Endometrial microvascular endothelial cells (primary cell): ENCODE measurements at regions not wholly inside any gene's neighbourhood (a gene's known extent, or its start where the extent isn't known, plus 50 kb on each side); places are given as distances from the start of the nearest gene placed in this dataset.
"Not testable (repeated sequence)": the region's sequence is repeated elsewhere in the genome, so short reads cannot be mapped to it uniquely, and the experiment has no call there.

Experiments used
- in situ Hi-C: cut with HindIII; loops from 2 replicates; pipeline ENCODE4 v1.10.0; 2017; ENCODE audit warnings: low sequenced_read_pairs, low pct_unique_long_range_greater_than_20kb; ENCODE audit errors: inconsistent ontology term

DNA sequence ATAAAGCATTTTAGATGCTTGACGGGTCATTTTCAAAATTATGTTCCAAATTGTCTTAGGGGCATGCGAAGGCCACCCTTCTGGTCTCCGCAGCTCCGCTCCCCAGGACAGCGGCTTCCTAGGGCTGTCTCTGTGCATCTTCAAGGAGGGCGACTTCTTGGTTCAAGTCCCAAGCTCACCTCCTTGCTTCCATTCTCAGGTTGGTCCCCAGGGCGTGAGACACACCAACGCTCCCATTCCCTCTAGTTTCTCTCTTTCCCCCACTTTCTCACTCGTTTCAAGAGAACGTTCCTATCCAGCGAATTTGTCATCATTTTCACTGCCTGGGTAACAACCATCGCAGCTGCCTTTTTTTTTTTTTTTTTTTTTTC, 109.4 kb upstream of the CCND2 start:
- in situ Hi-C loops, result no loop called here

- in situ Hi-C loops, result no loop called here
Measured at GRCh38 chr12:4161718-4162117, 111.8 kb upstream of the CCND2 start.

GRCh38 chr12:4160314-4161040, 113.1 kb upstream of the CCND2 start:
- in situ Hi-C loops, result no loop called here

GRCh38 chr12:4159851-4160250, 113.7 kb upstream of the CCND2 start:
- in situ Hi-C loops, result no loop called here

GRCh38 chr12:4158306-4158705, 115.3 kb upstream of the CCND2 start:
- in situ Hi-C loops, result no loop called here

- in situ Hi-C loops, result no loop called here
Measured at GRCh38 chr12:4157122-4157521, 116.4 kb upstream of the CCND2 start.

- in situ Hi-C loops, result no loop called here
Measured at GRCh38 chr12:4156317-4156716, 117.2 kb upstream of the CCND2 start.

- in situ Hi-C loops, result no loop called here
Measured at GRCh38 chr12:4154672-4155225, 118.8 kb upstream of the CCND2 start.

- in situ Hi-C loops, result no loop called here
Measured at GRCh38 chr12:4153343-4153892, 120.1 kb upstream of the CCND2 start.

- in situ Hi-C loops, result no loop called here
Measured at GRCh38 chr12:4152145-4152795, 121.3 kb upstream of the CCND2 start.

DNA sequence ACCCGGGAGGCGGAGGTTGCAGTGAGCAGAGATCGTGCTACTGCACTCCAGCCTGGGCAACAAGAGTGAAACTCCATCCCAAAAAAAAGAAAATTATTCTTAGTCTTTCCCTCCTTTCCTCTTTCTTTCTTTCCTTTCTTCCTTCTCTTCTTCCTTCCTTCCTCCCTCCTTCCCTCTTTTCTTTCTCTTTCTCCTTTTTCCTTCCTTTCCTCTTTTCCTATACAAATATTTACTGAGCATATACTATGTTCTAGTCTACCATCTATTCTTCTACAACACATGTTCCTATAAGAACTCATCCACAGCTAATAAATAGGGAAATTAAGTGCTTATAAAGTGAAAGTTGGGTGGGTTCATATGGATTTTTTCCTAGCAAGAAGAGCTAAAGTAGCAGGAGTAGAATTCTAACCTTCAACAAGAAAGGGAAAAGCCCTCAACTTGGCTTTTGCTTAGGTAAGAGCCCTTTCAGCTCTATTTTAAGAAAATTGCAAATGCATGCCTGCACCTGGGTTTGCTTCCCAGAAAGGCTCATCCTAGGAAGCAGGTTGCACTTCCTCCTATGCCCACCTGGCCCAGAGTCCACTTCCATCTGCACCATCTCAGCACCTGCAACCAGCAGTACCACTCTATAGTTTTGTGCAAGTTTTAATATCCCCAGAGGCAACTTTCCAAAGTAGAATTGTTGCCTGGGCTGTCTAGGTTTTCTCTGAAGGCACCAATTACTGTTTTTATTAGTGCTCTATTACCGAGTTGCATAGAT, 122.0 kb upstream of the CCND2 start:
- in situ Hi-C loops, result no loop called here

DNA sequence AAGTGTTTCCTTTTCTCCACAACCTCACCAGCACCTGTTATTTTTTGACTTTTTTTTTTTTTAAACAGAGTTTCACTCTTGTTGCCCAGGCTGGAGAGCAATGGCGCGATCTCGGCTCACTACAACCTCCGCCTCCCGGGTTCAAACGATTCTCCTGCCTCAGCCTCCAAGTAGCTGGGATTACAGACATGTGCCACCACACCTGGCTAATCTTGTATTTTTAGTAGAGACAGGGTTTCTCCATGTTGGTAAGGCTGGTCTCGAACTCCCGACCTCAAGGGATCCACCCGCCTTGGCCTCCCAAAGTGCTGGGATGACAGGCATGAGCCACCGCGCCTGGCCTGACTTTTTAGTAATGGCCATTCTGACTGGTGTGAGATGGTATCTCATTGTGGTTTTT, 123.2 kb upstream of the CCND2 start:
- in situ Hi-C loops, result not testable (repeated sequence)

DNA sequence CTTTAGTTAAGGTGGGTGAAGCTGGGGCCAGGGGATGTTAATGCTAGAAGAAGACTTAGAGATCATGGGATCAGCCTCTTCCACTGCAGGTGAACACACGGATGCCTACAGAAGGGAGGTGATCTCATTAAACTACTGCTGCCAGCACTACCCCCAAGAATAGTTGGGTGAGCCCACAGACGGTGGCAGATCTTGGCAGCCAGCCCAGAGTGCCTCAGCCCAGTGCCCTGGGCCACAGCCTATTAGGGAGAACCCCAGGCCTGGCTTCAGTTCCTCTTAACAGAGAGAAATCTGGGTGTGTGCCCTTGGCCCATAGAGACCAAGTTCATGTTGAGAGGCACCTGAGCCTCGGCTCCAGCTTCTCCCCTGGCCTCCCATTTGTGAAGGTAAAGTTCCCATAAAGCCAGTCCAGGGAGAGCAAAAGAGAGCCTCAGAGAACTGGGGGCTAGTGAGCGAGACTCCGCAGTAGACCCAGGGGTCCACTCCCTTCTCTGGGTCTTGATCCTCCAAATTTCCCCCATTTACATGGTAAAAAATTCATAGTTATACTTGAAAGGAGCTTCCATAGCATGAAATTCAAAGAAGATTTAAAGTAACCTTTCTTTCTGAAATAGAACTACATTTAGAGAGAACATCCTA, 125.0 kb upstream of the CCND2 start:
- in situ Hi-C loops, result no loop called here

- in situ Hi-C loops, result no loop called here
Measured at GRCh38 chr12:4147031-4147481, 126.5 kb upstream of the CCND2 start.

- in situ Hi-C loops, result no loop called here
Measured at GRCh38 chr12:4145990-4146859, 127.3 kb upstream of the CCND2 start.

- in situ Hi-C loops, result no loop called here
Measured at GRCh38 chr12:4144676-4145075, 128.9 kb upstream of the CCND2 start.

GRCh38 chr12:4143896-4144295, 129.7 kb upstream of the CCND2 start:
- in situ Hi-C loops, result no loop called here
